B cell (primary cell): ENCODE measurements at regions not wholly inside any gene's neighbourhood (a gene's known extent, or its start where the extent isn't known, plus 50 kb on each side); places are given as distances from the start of the nearest gene placed in this dataset.

Experiments
- CTCF ChIP-seq: fragments of 200-600 bp; IDR thresholded peaks from one replicate; pipeline ENCODE4 v1.8.0; 2022; ENCODE audit warnings: antibody characterized with exemption, mild to moderate bottlenecking
- EZH2 ChIP-seq: IDR thresholded peaks from 2 replicates; pipeline ENCODE4 v1.6.1; 2012; ENCODE audit warnings: borderline replicate concordance, low read depth, mild to moderate bottlenecking, moderate library complexity, low read length; ENCODE audit not compliant: insufficient read depth, poor library complexity, severe bottlenecking

- TF ChIP-seq CTCF (peak; percentile 46), EZH2 (no peak)
These were observed 204.4 kb downstream of the SNCAIP start for GRCh38 chr5:122516432-122516743.
